SU-DHL-6 (cell line): ENCODE measurements at regions not wholly inside any gene's neighbourhood (a gene's known extent, or its start where the extent isn't known, plus 50 kb on each side); places are given as distances from the start of the nearest gene placed in this dataset.

Experiments used
- H2AFZ ChIP-seq: fragments of 200-600 bp; sonication (generic); 2 replicates; pipeline ENCODE4 v1.6.1; 2014; ENCODE audit warnings: low read depth, mild to moderate bottlenecking, moderate library complexity, mixed read lengths, antibody characterized with exemption, low read length; ENCODE audit not compliant: severe bottlenecking
- H3F3A ChIP-seq: fragments of 200-600 bp; shearing (Covaris generic); 2 replicates; pipeline ENCODE4 v1.6.0; 2016; ENCODE audit warnings: antibody characterized with exemption, mild to moderate bottlenecking; ENCODE audit not compliant: insufficient read depth
- H3K27ac ChIP-seq: fragments of 200-600 bp; sonication (generic); 2 replicates; pipeline ENCODE4 v1.5.1; 2016; ENCODE audit warnings: low read depth, mild to moderate bottlenecking, low read length, moderate library complexity, mixed read lengths
- H3K27me3 ChIP-seq: fragments of 200-600 bp; sonication (generic), shearing (Covaris generic); 2 replicates; pipeline ENCODE4 v1.6.0; 2014; ENCODE audit warnings: mild to moderate bottlenecking, low read length
- H3K36me3 ChIP-seq: fragments of 200-600 bp; sonication (generic); 2 replicates; pipeline ENCODE4 v1.6.1; 2014; ENCODE audit warnings: mild to moderate bottlenecking, low read length, mixed read lengths
- H3K4me2 ChIP-seq: fragments of 300-600, 200-600 bp; shearing (Covaris generic), sonication (generic); 2 replicates; pipeline ENCODE4 v1.6.0; 2014; ENCODE audit warnings: low read length, low read depth, mild to moderate bottlenecking; ENCODE audit not compliant: poor library complexity, severe bottlenecking
- H3K4me3 ChIP-seq: fragments of 200-600 bp; sonication (generic); 2 replicates; pipeline ENCODE4 v1.5.1; 2014; ENCODE audit warnings: antibody characterized with exemption, low read length, mild to moderate bottlenecking, mixed read lengths; ENCODE audit not compliant: insufficient read depth, poor library complexity, severe bottlenecking
- H3K79me2 ChIP-seq: fragments of 200-600 bp; sonication (generic); 2 replicates; pipeline ENCODE4 v1.6.1; 2014; ENCODE audit warnings: mild to moderate bottlenecking, low read length, moderate library complexity; ENCODE audit not compliant: insufficient read depth
- H3K9ac ChIP-seq: fragments of 200-600 bp; sonication (generic); 2 replicates; pipeline ENCODE4 v1.7.0; 2014; ENCODE audit warnings: mild to moderate bottlenecking, low read length
- H3K9me2 ChIP-seq: fragments of 200-600 bp; sonication (generic); replicated peaks from 2 replicates; pipeline ENCODE4 v1.6.1; 2014; ENCODE audit warnings: low read length; ENCODE audit not compliant: insufficient read depth
- H3K9me3 ChIP-seq: fragments of 200-600 bp; sonication (generic); 2 replicates; pipeline ENCODE4 v1.6.1; 2014; ENCODE audit warnings: low read length, mixed read lengths; ENCODE audit not compliant: insufficient read depth
- H4K20me1 ChIP-seq: fragments of 200-600 bp; sonication (generic); 2 replicates; pipeline ENCODE4 v1.6.1; 2014; ENCODE audit warnings: low read depth, mild to moderate bottlenecking, antibody characterized with exemption, low read length, moderate library complexity, mixed read lengths
- CTCF ChIP-seq: fragments of 200-600 bp; sonication (generic); IDR thresholded peaks from one replicate; pipeline ENCODE4 v1.5.1; 2017; ENCODE audit warnings: antibody characterized with exemption, mild to moderate bottlenecking, low read length, moderate library complexity; ENCODE audit not compliant: insufficient read depth, poor library complexity, severe bottlenecking
- EZH2phosphoT487 ChIP-seq: fragments of 200-600 bp; sonication (generic), shearing (Covaris generic); conservative IDR thresholded peaks from 2 replicates; pipeline ENCODE4 v1.6.1; 2018; ENCODE audit warnings: mild to moderate bottlenecking, antibody characterized with exemption, low read length, moderate library complexity, mixed read lengths

DNA sequence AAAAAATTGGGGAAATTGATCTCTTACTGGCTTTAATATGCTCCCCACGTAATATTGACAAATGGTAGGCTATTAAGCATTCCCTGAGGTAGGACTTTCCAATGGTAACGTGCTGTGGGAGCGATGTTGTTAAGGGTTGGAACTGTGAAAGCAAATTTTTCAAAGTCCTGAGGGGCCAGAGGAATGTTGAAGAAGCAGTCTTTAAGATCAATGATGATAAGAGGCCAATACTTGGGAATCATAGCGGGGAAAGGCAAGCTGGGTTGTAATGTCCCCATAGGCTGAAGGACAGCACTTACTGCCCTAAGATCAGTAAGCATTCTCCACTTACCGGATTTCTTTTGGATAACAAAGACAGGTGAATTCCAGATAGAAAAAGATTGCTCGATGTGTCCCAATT lies 69.6 kb upstream of the ARL4D start:
- Histone ChIP-seq H3K9me2 (no peaks in the 10 kb centered on the region), H3K9ac (no peak overlapping the region), H3K4me2 (no peak overlapping the region), H3K27me3 (no peaks in the 10 kb centered on the region), H4K20me1 (no peaks in the 10 kb centered on the region), H3K79me2 (no peaks in the 10 kb centered on the region), H3K36me3 (no peaks in the 10 kb centered on the region), H3K4me3 (no peak overlapping the region), H3K27ac (no peak overlapping the region), H2AFZ (no peak overlapping the region), H3F3A (no peaks in the 10 kb centered on the region), H3K9me3 (no peaks in the 10 kb centered on the region)
- TF ChIP-seq CTCF: no peak
- TF ChIP-seq EZH2phosphoT487: no peak

DNA sequence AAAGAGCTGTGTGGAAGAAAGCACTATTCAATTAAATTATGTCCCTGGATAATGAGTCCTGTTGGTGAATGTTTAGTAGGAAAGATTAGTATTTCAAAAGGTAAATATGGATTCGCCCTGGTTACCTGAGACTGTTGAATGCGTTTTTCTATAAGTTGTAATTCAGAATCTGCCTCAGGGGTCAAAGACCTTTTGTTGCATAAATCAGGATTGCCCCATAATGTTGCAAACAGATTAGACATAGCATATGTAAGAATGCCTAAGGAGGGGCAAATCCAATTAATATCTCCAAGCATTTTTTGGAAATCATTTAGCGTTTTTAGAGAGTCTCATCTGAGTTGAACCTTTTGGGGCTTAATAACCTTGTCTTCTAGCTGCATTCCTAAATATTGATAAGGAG lies 70.1 kb upstream of the ARL4D start:
- H3K36me3 ChIP-seq: no peaks in the 10 kb centered on the region
- H3K4me3 ChIP-seq: no peak overlapping the region
- H3K9ac ChIP-seq: no peak overlapping the region
- no peaks in the 10 kb centered on the region for H3K27me3 ChIP-seq
- H4K20me1 ChIP-seq: no peaks in the 10 kb centered on the region
- TF ChIP-seq CTCF (no peak), EZH2phosphoT487 (no peak)
- no peaks in the 10 kb centered on the region for H3K9me2 ChIP-seq
- no peak overlapping the region for H3K4me2 ChIP-seq
- H3F3A ChIP-seq: no peaks in the 10 kb centered on the region
- H2AFZ ChIP-seq: no peak overlapping the region
- no peaks in the 10 kb centered on the region for H3K9me3 ChIP-seq
- no peak overlapping the region for H3K27ac ChIP-seq
- no peaks in the 10 kb centered on the region for H3K79me2 ChIP-seq

DNA sequence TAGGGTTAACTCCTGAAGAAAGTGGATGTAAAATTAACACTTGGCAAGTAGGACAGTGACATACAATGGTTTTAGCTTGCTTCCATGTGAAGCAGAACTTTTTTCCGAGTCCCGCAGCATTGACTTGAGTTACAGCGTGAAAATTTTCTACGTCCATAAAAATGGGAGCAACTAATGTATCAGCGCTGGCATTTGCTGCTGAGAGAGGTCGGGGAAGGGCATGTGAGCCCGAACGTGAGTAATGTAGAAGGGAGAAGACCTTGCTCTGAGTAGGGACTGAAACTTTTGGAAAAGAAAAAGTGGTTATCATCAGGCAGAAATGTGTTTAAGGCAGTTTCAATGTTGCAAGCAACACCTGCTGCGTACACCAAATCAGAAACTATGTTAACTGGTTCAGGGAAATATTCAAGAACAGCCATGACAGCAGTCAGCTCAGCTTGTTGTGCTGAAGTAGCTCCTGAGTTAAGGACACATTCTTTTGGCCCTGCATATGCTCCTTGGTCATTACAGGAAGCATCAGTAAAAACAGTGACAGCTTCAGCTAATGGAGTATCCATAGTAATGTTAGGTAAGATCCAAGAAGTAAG lies 70.9 kb upstream of the ARL4D start:
- Histone ChIP-seq H3K79me2 (no peaks in the 10 kb centered on the region), H3K36me3 (no peaks in the 10 kb centered on the region), H3F3A (no peaks in the 10 kb centered on the region), H2AFZ (no peak overlapping the region), H4K20me1 (no peaks in the 10 kb centered on the region), H3K4me2 (no peak overlapping the region), H3K9me3 (no peaks in the 10 kb centered on the region), H3K27ac (no peak overlapping the region), H3K27me3 (no peaks in the 10 kb centered on the region), H3K9me2 (no peaks in the 10 kb centered on the region), H3K4me3 (no peak overlapping the region), H3K9ac (no peak overlapping the region)
- no peak for TF ChIP-seq CTCF
- no peak for TF ChIP-seq EZH2phosphoT487

- Histone ChIP-seq H3K4me3 (no peak overlapping the region), H3F3A (no peaks in the 10 kb centered on the region), H3K27me3 (no peaks in the 10 kb centered on the region), H3K79me2 (no peaks in the 10 kb centered on the region), H3K27ac (no peak overlapping the region), H3K9me3 (no peaks in the 10 kb centered on the region), H2AFZ (no peak overlapping the region), H3K9ac (no peak overlapping the region), H3K36me3 (no peaks in the 10 kb centered on the region), H4K20me1 (no peaks in the 10 kb centered on the region), H3K9me2 (no peaks in the 10 kb centered on the region), H3K4me2 (no peak overlapping the region)
- TF ChIP-seq EZH2phosphoT487 (no peak), CTCF (no peak)
Observed at GRCh38 chr17:43327421-43327820, 71.4 kb upstream of the ARL4D start.
